BJ (cell line): ENCODE measurements at regions not wholly inside any gene's neighbourhood (a gene's known extent, or its start where the extent isn't known, plus 50 kb on each side); places are given as distances from the start of the nearest gene placed in this dataset.

Experiments
- CTCF ChIA-PET: fragments of 350-600 bp; formaldehyde crosslinking; extraction: SDS; loops from one replicate; lab custom pipeline; 2021; ENCODE audit warnings: antibody characterized with exemption, inconsistent platforms; lab: Yijun Ruan, JAX
- POLR2A ChIA-PET: fragments of 300-600 bp; sonication (Branson Sonifier 250); formaldehyde crosslinking; extraction: SDS; loops from one replicate; lab custom pipeline; 2021; ENCODE audit warnings: antibody characterized with exemption; lab: Charles Lee
- DNase-seq: peaks from one replicate; pipeline ENCODE4 v3.0.0-alpha.2; 2011; ENCODE audit warnings: low read depth
- H3K27me3 ChIP-seq: 2 replicates; pipeline ENCODE4 v1.6.0; 2011; ENCODE audit warnings: low read length; ENCODE audit not compliant: control insufficient read depth, insufficient read depth
- H3K36me3 ChIP-seq: 2 replicates; pipeline ENCODE4 v1.5.1; 2011; ENCODE audit warnings: low read length; ENCODE audit not compliant: control insufficient read depth, insufficient read depth
- H3K4me3 ChIP-seq: 2 replicates; pipeline ENCODE4 v1.5.1; 2011; ENCODE audit warnings: low read depth, mild to moderate bottlenecking, control low read depth, low read length
- CTCF ChIP-seq: IDR thresholded peaks from 2 replicates; pipeline ENCODE4 v1.5.1; 2011; ENCODE audit warnings: low read depth, mild to moderate bottlenecking, control low read depth, inconsistent platforms, low read length, moderate library complexity; ENCODE audit not compliant: insufficient read depth

GRCh38 chr2:56784046-56784445 is 600.3 kb downstream of the CCDC85A start:
- Histone ChIP-seq H3K27me3 (no peaks in the 10 kb centered on the region), H3K36me3 (no peaks in the 10 kb centered on the region), H3K4me3 (no peak overlapping the region)
- no peak for DNase-seq
- no peak for TF ChIP-seq CTCF
- CTCF ChIA-PET: no interaction called here
- POLR2A ChIA-PET: no interaction called here

- ChIA-PET POLR2A (no interaction called here), CTCF (interaction anchor here (1.0 kb wide), 1 partner anchor 8 kb away, joined by 3 read pairs; no protein-coding TSS in a partner anchor)
- TF ChIP-seq CTCF: no peak
- H3K36me3 ChIP-seq: no peaks in the 10 kb centered on the region
- DNase-seq: no peak
- H3K4me3 ChIP-seq: no peak overlapping the region
- no peaks in the 10 kb centered on the region for H3K27me3 ChIP-seq
Measured at GRCh38 chr2:56801214-56801613, 617.4 kb downstream of the CCDC85A start.

GRCh38 chr2:56801770-56802169 is 618.0 kb downstream of the CCDC85A start:
- Histone ChIP-seq H3K4me3 (no peak overlapping the region), H3K36me3 (no peaks in the 10 kb centered on the region), H3K27me3 (no peaks in the 10 kb centered on the region)
- CTCF ChIA-PET: no interaction called here
- no peak for TF ChIP-seq CTCF
- POLR2A ChIA-PET: no interaction called here
- peak; percentile 10 for DNase-seq

- H3K4me3 ChIP-seq: no peak overlapping the region
- POLR2A ChIA-PET: no interaction called here
- DNase-seq: no peak
- CTCF ChIA-PET: no interaction called here
- H3K27me3 ChIP-seq: no peaks in the 10 kb centered on the region
- no peak for TF ChIP-seq CTCF
- H3K36me3 ChIP-seq: no peaks in the 10 kb centered on the region
Measured at GRCh38 chr2:56803596-56803995, 619.8 kb downstream of the CCDC85A start.

- no peak overlapping the region for H3K4me3 ChIP-seq
- POLR2A ChIA-PET: no interaction called here
- CTCF ChIA-PET: no interaction called here
Measured at GRCh38 chr2:56806924-56807323, 623.1 kb downstream of the CCDC85A start.

More at GRCh38 chr2:56806924-56807323, 623.1 kb downstream of the CCDC85A start:
- Histone ChIP-seq H3K36me3 (no peaks in the 10 kb centered on the region), H3K27me3 (no peaks in the 10 kb centered on the region)
- no peak for DNase-seq
- no peak for TF ChIP-seq CTCF
